ENCODE measurements at regions not wholly inside any gene's neighbourhood (a gene's known extent, or its start where the extent isn't known, plus 50 kb on each side); places are given as distances from the start of the nearest gene placed in this dataset.

DNA sequence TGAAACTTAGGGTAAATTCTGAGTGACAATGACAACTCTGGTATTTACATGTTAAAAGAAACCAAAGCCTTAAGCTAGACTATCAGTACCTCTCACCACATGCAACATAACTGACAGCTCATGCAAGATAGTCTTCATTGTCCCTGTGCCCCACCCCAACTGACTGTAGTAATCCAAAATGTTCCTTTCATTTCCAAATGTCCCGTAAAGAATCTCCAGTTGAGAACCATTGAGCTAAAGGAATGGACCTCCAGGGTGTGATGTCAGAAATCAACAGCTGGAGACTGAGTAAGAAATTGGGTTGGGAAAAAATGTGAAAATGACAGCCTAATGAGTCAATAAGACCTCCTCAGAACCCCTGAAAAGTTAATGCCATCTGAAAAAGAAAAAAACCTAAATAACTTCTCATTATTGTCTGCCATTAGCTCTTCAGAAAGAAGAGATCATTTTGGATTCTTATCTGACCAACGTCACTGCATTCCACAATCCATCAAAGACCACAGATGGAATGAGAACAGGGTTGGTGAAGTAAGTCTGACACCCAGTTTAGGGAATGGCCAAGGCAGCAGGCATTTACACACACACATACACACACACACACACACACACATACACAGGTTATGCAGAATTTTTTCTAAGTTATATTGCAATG is 51.7 kb upstream of the ACVR2A start:
- no peak overlapping the region for H3K18ac ChIP-seq (ENCODE audit: low read depth in 1 of 2, low read length in 2 of 2)
- H3K14ac ChIP-seq (ENCODE audit: low read length in 2 of 2): no peak overlapping the region
- no peak overlapping the region for H4K91ac ChIP-seq (ENCODE audit: low read length)
- 66% methylated on average over 2 of the region's 2 CpGs for WGBS
- DNase-seq: peak; percentile 47
- H3K4me3 ChIP-seq (ENCODE audit: insufficient read depth in 1 of 2, low read depth in 1 of 2, low read length in 2 of 2): no peak overlapping the region
- H3K9ac ChIP-seq (ENCODE audit: low read length): no peak overlapping the region
- H3K4ac ChIP-seq (ENCODE audit: low read depth in 1 of 2, low read length in 2 of 2): no peak overlapping the region
- no peaks in the 10 kb centered on the region for H3K27me3 ChIP-seq (ENCODE audit: control insufficient read depth in 1 of 2, insufficient read depth in 1 of 2, low read length in 2 of 2)
- H3K27ac ChIP-seq (ENCODE audit: low read length, poor library complexity, severe bottlenecking): no peak overlapping the region
- no peak overlapping the region for H4K8ac ChIP-seq (ENCODE audit: low read length)
- no peaks in the 10 kb centered on the region for H3K79me1 ChIP-seq (replicated peaks; ENCODE audit: low read length, poor library complexity, severe bottlenecking)
- no peak overlapping the region for H2BK12ac ChIP-seq (ENCODE audit: low read length in 2 of 2)
- no peak overlapping the region for H2AK5ac ChIP-seq (ENCODE audit: low read length, severe bottlenecking)
- H2BK15ac ChIP-seq (ENCODE audit: low read depth, poor library complexity, severe bottlenecking): no peak overlapping the region
- no peak overlapping the region for H3K4me2 ChIP-seq (ENCODE audit: low read length, poor library complexity, severe bottlenecking)
- H3K36me3 ChIP-seq (ENCODE audit: control insufficient read depth in 1 of 2, insufficient read depth in 2 of 2, low read depth in 1 of 2, low read length in 2 of 2): no peaks in the 10 kb centered on the region
- no peaks in the 10 kb centered on the region for H3K9me3 ChIP-seq (ENCODE audit: control insufficient read depth, low read length)
- H3K23ac ChIP-seq (ENCODE audit: low read length in 2 of 2): no peak overlapping the region
- no peak overlapping the region for H2BK5ac ChIP-seq (ENCODE audit: low read depth, low read length, poor library complexity, severe bottlenecking)
- no peak overlapping the region for H2AFZ ChIP-seq (ENCODE audit: low read depth, low read length)
- H2BK120ac ChIP-seq (ENCODE audit: low read depth, low read length): no peak overlapping the region
- H3K4me1 ChIP-seq (ENCODE audit: control insufficient read depth, insufficient read depth, low read depth, low read length): no peaks in the 10 kb centered on the region

DNA sequence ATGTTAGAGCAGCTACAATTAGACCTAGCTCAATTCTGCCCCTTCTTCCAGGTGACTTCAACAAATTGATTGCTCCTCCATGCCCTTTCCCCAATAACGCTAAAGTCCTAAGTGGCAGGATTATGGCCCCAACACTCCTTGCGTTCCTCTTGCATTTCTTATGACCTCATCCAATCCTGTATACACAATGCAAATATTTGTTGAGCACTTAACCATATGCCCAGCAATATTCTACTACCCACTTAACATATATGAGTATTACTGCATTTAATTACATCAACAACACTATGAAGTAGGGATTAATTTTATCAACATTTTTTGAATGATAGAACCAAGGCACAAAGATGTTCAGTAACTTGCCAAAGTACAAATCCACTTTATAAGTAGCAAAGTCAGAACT is 54.2 kb upstream of the ACVR2A start:
- H2AK5ac ChIP-seq (ENCODE audit: low read length, severe bottlenecking): no peak overlapping the region
- H3K79me1 ChIP-seq (replicated peaks; ENCODE audit: low read length, poor library complexity, severe bottlenecking): no peaks in the 10 kb centered on the region
- no peak overlapping the region for H3K23ac ChIP-seq (ENCODE audit: low read length in 2 of 2)
- WGBS: 93% methylated on average over 2 of the region's 2 CpGs
- H3K14ac ChIP-seq (ENCODE audit: low read length in 2 of 2): no peak overlapping the region
- H3K4ac ChIP-seq (ENCODE audit: low read depth in 1 of 2, low read length in 2 of 2): no peak overlapping the region
- H3K9ac ChIP-seq (ENCODE audit: low read length): no peak overlapping the region
- no peak overlapping the region for H3K4me3 ChIP-seq (ENCODE audit: insufficient read depth in 1 of 2, low read depth in 1 of 2, low read length in 2 of 2)
- H2BK120ac ChIP-seq (ENCODE audit: low read depth, low read length): no peak overlapping the region
- DNase-seq: no peak
- no peak overlapping the region for H2BK5ac ChIP-seq (ENCODE audit: low read depth, low read length, poor library complexity, severe bottlenecking)
- H2BK12ac ChIP-seq (ENCODE audit: low read length in 2 of 2): no peak overlapping the region
- H3K4me1 ChIP-seq (ENCODE audit: control insufficient read depth, insufficient read depth, low read depth, low read length): no peaks in the 10 kb centered on the region
- H3K9me3 ChIP-seq (ENCODE audit: control insufficient read depth, low read length): no peaks in the 10 kb centered on the region
- H3K18ac ChIP-seq (ENCODE audit: low read depth in 1 of 2, low read length in 2 of 2): no peak overlapping the region
- H4K8ac ChIP-seq (ENCODE audit: low read length): no peak overlapping the region
- no peaks in the 10 kb centered on the region for H3K27me3 ChIP-seq (ENCODE audit: control insufficient read depth in 1 of 2, insufficient read depth in 1 of 2, low read length in 2 of 2)
- H3K4me2 ChIP-seq (ENCODE audit: low read length, poor library complexity, severe bottlenecking): no peak overlapping the region
- H3K27ac ChIP-seq (ENCODE audit: low read length, poor library complexity, severe bottlenecking): no peak overlapping the region
- no peak overlapping the region for H2BK15ac ChIP-seq (ENCODE audit: low read depth, poor library complexity, severe bottlenecking)
- no peak overlapping the region for H2AFZ ChIP-seq (ENCODE audit: low read depth, low read length)
- no peaks in the 10 kb centered on the region for H3K36me3 ChIP-seq (ENCODE audit: control insufficient read depth in 1 of 2, insufficient read depth in 2 of 2, low read depth in 1 of 2, low read length in 2 of 2)
- no peak overlapping the region for H4K91ac ChIP-seq (ENCODE audit: low read length)

DNA sequence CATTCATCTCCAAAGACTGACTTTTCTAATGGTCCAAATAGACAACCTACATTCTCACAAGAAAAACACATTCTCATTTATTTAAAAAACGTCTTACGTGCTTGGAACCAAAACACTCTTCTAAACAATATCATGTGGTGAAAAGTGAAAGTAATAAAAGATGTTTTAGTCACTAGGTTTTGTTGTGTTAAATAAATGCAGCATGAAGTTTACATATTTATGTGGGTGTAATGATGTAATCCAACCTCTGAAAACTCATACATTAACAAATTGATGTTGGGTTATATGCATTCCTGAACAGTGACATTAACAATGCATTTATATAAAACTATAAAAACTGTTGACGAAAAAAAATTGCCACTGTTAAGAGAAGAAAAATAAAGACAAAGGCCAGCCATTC is 55.1 kb upstream of the ACVR2A start:
- Histone ChIP-seq H2BK120ac (ENCODE audit: low read depth, low read length) (no peak overlapping the region), H3K27me3 (ENCODE audit: control insufficient read depth in 1 of 2, insufficient read depth in 1 of 2, low read length in 2 of 2) (no peaks in the 10 kb centered on the region), H3K4me3 (ENCODE audit: insufficient read depth in 1 of 2, low read depth in 1 of 2, low read length in 2 of 2) (peak overlapping the region in 1 of 2 experiments; percentile 0), H4K91ac (ENCODE audit: low read length) (no peak overlapping the region), H2BK5ac (ENCODE audit: low read depth, low read length, poor library complexity, severe bottlenecking) (no peak overlapping the region), H2BK12ac (ENCODE audit: low read length in 2 of 2) (no peak overlapping the region), H3K4me1 (ENCODE audit: control insufficient read depth, insufficient read depth, low read depth, low read length) (no peaks in the 10 kb centered on the region), H3K36me3 (ENCODE audit: control insufficient read depth in 1 of 2, insufficient read depth in 2 of 2, low read depth in 1 of 2, low read length in 2 of 2) (no peaks in the 10 kb centered on the region), H4K8ac (ENCODE audit: low read length) (no peak overlapping the region), H2AFZ (ENCODE audit: low read depth, low read length) (no peak overlapping the region), H2BK15ac (ENCODE audit: low read depth, poor library complexity, severe bottlenecking) (no peak overlapping the region), H3K9me3 (ENCODE audit: control insufficient read depth, low read length) (no peaks in the 10 kb centered on the region), H3K14ac (ENCODE audit: low read length in 2 of 2) (no peak overlapping the region), H3K4me2 (ENCODE audit: low read length, poor library complexity, severe bottlenecking) (no peak overlapping the region), H3K9ac (ENCODE audit: low read length) (peak overlapping the region; percentile 26), H2AK5ac (ENCODE audit: low read length, severe bottlenecking) (no peak overlapping the region), H3K4ac (ENCODE audit: low read depth in 1 of 2, low read length in 2 of 2) (no peak overlapping the region), H3K27ac (ENCODE audit: low read length, poor library complexity, severe bottlenecking) (no peak overlapping the region), H3K18ac (ENCODE audit: low read depth in 1 of 2, low read length in 2 of 2) (no peak overlapping the region), H3K79me1 (replicated peaks; ENCODE audit: low read length, poor library complexity, severe bottlenecking) (no peaks in the 10 kb centered on the region), H3K23ac (ENCODE audit: low read length in 2 of 2) (no peak overlapping the region)
- 100% methylated on average over 1 of the region's 3 CpGs for WGBS
- peak; percentile 5 for DNase-seq

- H2AK5ac ChIP-seq (ENCODE audit: low read length, severe bottlenecking): no peak overlapping the region
- no peak overlapping the region for H2AFZ ChIP-seq (ENCODE audit: low read depth, low read length)
- DNase-seq: no peak
- no peaks in the 10 kb centered on the region for H3K36me3 ChIP-seq (ENCODE audit: control insufficient read depth in 1 of 2, insufficient read depth in 2 of 2, low read depth in 1 of 2, low read length in 2 of 2)
- no peak overlapping the region for H3K14ac ChIP-seq (ENCODE audit: low read length in 2 of 2)
- H3K4ac ChIP-seq (ENCODE audit: low read depth in 1 of 2, low read length in 2 of 2): no peak overlapping the region
- no peak overlapping the region for H3K23ac ChIP-seq (ENCODE audit: low read length in 2 of 2)
- H4K91ac ChIP-seq (ENCODE audit: low read length): no peak overlapping the region
- H3K27ac ChIP-seq (ENCODE audit: low read length, poor library complexity, severe bottlenecking): no peak overlapping the region
- H3K27me3 ChIP-seq (ENCODE audit: control insufficient read depth in 1 of 2, insufficient read depth in 1 of 2, low read length in 2 of 2): no peaks in the 10 kb centered on the region
- H3K9ac ChIP-seq (ENCODE audit: low read length): peak overlapping the region; percentile 26
- 75% methylated on average over 2 of the region's 2 CpGs for WGBS
- no peak overlapping the region for H4K8ac ChIP-seq (ENCODE audit: low read length)
- no peaks in the 10 kb centered on the region for H3K4me1 ChIP-seq (ENCODE audit: control insufficient read depth, insufficient read depth, low read depth, low read length)
- no peak overlapping the region for H2BK5ac ChIP-seq (ENCODE audit: low read depth, low read length, poor library complexity, severe bottlenecking)
- no peaks in the 10 kb centered on the region for H3K79me1 ChIP-seq (replicated peaks; ENCODE audit: low read length, poor library complexity, severe bottlenecking)
- no peaks in the 10 kb centered on the region for H3K9me3 ChIP-seq (ENCODE audit: control insufficient read depth, low read length)
- H3K18ac ChIP-seq (ENCODE audit: low read depth in 1 of 2, low read length in 2 of 2): no peak overlapping the region
- H2BK120ac ChIP-seq (ENCODE audit: low read depth, low read length): no peak overlapping the region
- no peak overlapping the region for H2BK12ac ChIP-seq (ENCODE audit: low read length in 2 of 2)
- no peak overlapping the region for H3K4me2 ChIP-seq (ENCODE audit: low read length, poor library complexity, severe bottlenecking)
- peak overlapping the region in 1 of 2 experiments; percentile 0 for H3K4me3 ChIP-seq (ENCODE audit: insufficient read depth in 1 of 2, low read depth in 1 of 2, low read length in 2 of 2)
- H2BK15ac ChIP-seq (ENCODE audit: low read depth, poor library complexity, severe bottlenecking): no peak overlapping the region
Observed at GRCh38 chr2:147789287-147789686, 55.5 kb upstream of the ACVR2A start.
